ENCODE measurements at regions not wholly inside any gene's neighbourhood (a gene's known extent, or its start where the extent isn't known, plus 50 kb on each side); places are given as distances from the start of the nearest gene placed in this dataset.

DNA sequence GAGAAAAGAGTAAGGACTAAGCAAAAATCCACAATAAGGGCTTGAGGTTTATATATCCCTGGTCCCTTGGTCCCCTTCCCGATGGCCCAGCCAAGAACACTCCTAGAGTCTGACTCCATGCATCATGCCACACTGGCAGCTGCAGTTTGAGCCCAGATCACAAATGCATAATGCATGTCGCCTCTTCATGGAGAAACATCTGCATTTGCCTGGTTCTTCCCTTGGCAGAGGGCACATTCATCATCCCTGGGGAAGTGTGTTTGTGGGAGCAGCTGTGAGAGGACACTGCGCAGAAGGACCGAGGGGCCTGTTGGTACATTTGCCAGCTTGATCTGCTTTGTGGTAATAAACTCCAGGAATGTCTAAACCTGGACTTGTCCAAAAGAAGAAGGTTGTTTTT, 731.8 kb downstream of the FGF9 start:
- no CpG with 5 or more reads among the region's 4 CpGs for WGBS (ENCODE audit: extremely low coverage, insufficient read length, low lambda C conversion rate)

More for the DNA sequence above, 731.8 kb downstream of the FGF9 start:
- no peaks in the 10 kb centered on the region; a peak in 1 of 5 replicates for H3K9me3 Mint-ChIP-seq
- no peaks in the 10 kb centered on the region for H3K27me3 Mint-ChIP-seq (ENCODE audit: low read depth)
- H3K79me2 ChIP-seq (ENCODE audit: insufficient read depth, low read length): no peaks in the 10 kb centered on the region
- H3K4me2 ChIP-seq (ENCODE audit: insufficient read depth, insufficient read length, low read length): no peak overlapping the region
- H3K27me3 ChIP-seq (ENCODE audit: insufficient read depth, low read length): no peaks in the 10 kb centered on the region
- H4K8ac ChIP-seq (replicated peaks; ENCODE audit: insufficient read length, low read depth, low read length): no peak overlapping the region
- H2BK120ac ChIP-seq (ENCODE audit: low read depth, low read length, poor library complexity, severe bottlenecking): no peak overlapping the region
- H2BK15ac ChIP-seq (ENCODE audit: low read depth, low read length): no peak overlapping the region
- no peak overlapping the region for H4K5ac ChIP-seq (ENCODE audit: insufficient read length, low read depth, low read length)
- no peak overlapping the region for H2AFZ ChIP-seq (ENCODE audit: low read length)
- H3K23ac ChIP-seq (ENCODE audit: insufficient read length, low read depth, low read length): no peak overlapping the region
- H3K9me3 ChIP-seq (ENCODE audit: control insufficient read depth, low read depth, low read length): no peaks in the 10 kb centered on the region
- no peak overlapping the region for H2BK20ac ChIP-seq (ENCODE audit: low read depth, low read length, poor library complexity, severe bottlenecking)
- no peak overlapping the region for H3K4ac ChIP-seq (ENCODE audit: low read depth, low read length)
- H3T11ph ChIP-seq (ENCODE audit: low read length): no peak overlapping the region
- no peak overlapping the region for H2BK12ac ChIP-seq (ENCODE audit: insufficient read length, low read depth, low read length)
- H3K23me2 ChIP-seq (ENCODE audit: insufficient read length, low read depth, low read length, poor library complexity, severe bottlenecking): no peaks in the 10 kb centered on the region
- TF ChIP-seq, protein P1, sequence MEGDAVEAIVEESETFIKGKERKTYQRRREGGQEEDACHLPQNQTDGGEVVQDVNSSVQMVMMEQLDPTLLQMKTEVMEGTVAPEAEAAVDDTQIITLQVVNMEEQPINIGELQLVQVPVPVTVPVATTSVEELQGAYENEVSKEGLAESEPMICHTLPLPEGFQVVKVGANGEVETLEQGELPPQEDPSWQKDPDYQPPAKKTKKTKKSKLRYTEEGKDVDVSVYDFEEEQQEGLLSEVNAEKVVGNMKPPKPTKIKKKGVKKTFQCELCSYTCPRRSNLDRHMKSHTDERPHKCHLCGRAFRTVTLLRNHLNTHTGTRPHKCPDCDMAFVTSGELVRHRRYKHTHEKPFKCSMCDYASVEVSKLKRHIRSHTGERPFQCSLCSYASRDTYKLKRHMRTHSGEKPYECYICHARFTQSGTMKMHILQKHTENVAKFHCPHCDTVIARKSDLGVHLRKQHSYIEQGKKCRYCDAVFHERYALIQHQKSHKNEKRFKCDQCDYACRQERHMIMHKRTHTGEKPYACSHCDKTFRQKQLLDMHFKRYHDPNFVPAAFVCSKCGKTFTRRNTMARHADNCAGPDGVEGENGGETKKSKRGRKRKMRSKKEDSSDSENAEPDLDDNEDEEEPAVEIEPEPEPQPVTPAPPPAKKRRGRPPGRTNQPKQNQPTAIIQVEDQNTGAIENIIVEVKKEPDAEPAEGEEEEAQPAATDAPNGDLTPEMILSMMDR (conservative IDR thresholded peaks at IDR 0.05): no peak
- H3K56ac ChIP-seq (ENCODE audit: insufficient read length, low read depth, low read length): no peak overlapping the region
- H2AK5ac ChIP-seq (ENCODE audit: insufficient read length, low read length): no peak overlapping the region
- H3K18ac ChIP-seq (ENCODE audit: insufficient read length, low read depth, low read length): no peak overlapping the region
- no peaks in the 10 kb centered on the region for H3K4me1 ChIP-seq (ENCODE audit: insufficient read depth, low read length)
- no peak overlapping the region for H2BK5ac ChIP-seq (ENCODE audit: insufficient read length, low read length)
- no peaks in the 10 kb centered on the region for H4K20me1 ChIP-seq (ENCODE audit: control insufficient read depth, insufficient read depth, insufficient read length)
- no peaks in the 10 kb centered on the region for H3K79me1 ChIP-seq (ENCODE audit: insufficient read depth, low read depth, low read length, poor library complexity, severe bottlenecking)
- H3K4me1 Mint-ChIP-seq: peaks cover 9 to 13% of the 10 kb centered on the region in 2 experiments
- no peak overlapping the region for H3K27ac ChIP-seq (ENCODE audit: insufficient read length, low read depth, low read length)
- no peak overlapping the region for H3K27ac Mint-ChIP-seq
- H3K36me3 Mint-ChIP-seq (ENCODE audit: insufficient read depth in 1 of 3, low read depth in 3 of 3): no peaks in the 10 kb centered on the region
- H3K4me3 Mint-ChIP-seq: no peak overlapping the region
- no peak overlapping the region for H4K91ac ChIP-seq (ENCODE audit: insufficient read length, low read depth, low read length)
- no peak overlapping the region for H3K14ac ChIP-seq (ENCODE audit: insufficient read depth, low read length)
- no peak for DNase-seq
- no peak overlapping the region for H3K9ac ChIP-seq (ENCODE audit: extremely low read depth, insufficient read length, low read length)
